Hepatic stellate cell (primary cell): ENCODE measurements at regions not wholly inside any gene's neighbourhood (a gene's known extent, or its start where the extent isn't known, plus 50 kb on each side); places are given as distances from the start of the nearest gene placed in this dataset.
"Not testable (repeated sequence)": the region's sequence is repeated elsewhere in the genome, so short reads cannot be mapped to it uniquely, and the experiment has no call there.

Experiments
- DNase-seq: peaks from one replicate; pipeline ENCODE4 v3.0.0; 2011; ENCODE audit warnings: low spot score

- not testable (repeated sequence) for DNase-seq
Measured at GRCh38 chr14:105697414-105697813, 171.0 kb downstream of the TMEM121 start.

GRCh38 chr14:105697955-105698354 is 171.6 kb downstream of the TMEM121 start:
- not testable (repeated sequence) for DNase-seq

GRCh38 chr14:105698940-105699556 is 172.7 kb downstream of the TMEM121 start:
- DNase-seq, result not testable (repeated sequence)

GRCh38 chr14:105699706-105700105 is 173.3 kb downstream of the TMEM121 start:
- DNase-seq, result not testable (repeated sequence)

- DNase-seq, result not testable (repeated sequence)
Measured at GRCh38 chr14:105700146-105700545, 173.8 kb downstream of the TMEM121 start.

- no peak for DNase-seq
Measured at GRCh38 chr14:105700622-105701288, 174.4 kb downstream of the TMEM121 start.

GRCh38 chr14:105701456-105702274 is 175.3 kb downstream of the TMEM121 start:
- no peak for DNase-seq

GRCh38 chr14:105702275-105702817 is 176.0 kb downstream of the TMEM121 start:
- DNase-seq, result no peak

DNA sequence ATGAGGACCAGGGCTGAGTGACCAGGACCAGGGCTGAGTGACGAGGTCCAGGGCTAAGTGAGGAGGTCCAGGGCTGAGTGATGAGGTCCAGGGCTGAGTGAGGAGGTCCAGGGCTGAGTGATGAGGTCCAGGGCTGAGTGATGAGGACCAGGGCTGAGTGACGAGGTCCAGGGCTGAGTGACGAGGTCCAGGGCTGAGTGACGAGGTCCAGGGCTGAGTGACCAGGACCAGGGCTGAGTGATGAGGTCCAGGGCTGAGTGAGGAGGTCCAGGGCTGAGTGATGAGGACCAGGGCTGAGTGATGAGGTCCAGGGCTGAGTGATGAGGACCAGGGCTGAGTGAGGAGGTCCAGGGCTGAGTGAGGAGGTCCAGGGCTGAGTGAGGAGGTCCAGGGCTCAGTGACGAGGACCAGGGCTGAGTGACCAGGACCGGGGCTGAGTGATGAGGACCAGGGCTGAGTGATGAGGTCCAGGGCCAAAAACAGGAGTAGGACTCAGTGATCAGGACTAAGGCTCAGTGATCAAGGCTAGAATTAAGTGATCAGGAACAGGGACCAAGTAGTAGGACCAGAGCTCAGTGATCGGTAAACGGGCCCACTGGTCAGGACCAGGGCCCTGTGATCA is 176.8 kb downstream of the TMEM121 start:
- not testable (repeated sequence) for DNase-seq

DNA sequence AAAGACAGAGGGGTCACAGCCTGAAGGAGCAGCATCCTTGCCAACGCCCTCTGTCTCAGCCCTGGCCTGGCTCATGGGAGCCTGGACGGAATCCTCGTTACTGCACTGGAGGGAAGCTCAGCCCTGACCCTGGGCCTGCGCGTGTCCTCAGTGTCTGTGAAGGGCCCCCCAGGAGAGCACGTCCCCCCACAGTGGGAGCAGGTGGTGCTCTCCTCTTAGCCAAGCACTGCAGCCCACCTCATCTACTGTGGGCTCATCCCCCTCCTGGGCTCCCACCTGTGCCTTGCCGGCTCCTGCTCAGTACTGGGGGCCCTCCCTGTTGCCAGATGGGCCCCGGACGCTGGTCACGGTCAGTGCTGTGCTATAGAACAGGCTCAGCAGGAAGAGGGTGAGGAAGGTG is 177.7 kb downstream of the TMEM121 start:
- not testable (repeated sequence) for DNase-seq

GRCh38 chr14:105704492-105704891 is 178.1 kb downstream of the TMEM121 start:
- not testable (repeated sequence) for DNase-seq

DNA sequence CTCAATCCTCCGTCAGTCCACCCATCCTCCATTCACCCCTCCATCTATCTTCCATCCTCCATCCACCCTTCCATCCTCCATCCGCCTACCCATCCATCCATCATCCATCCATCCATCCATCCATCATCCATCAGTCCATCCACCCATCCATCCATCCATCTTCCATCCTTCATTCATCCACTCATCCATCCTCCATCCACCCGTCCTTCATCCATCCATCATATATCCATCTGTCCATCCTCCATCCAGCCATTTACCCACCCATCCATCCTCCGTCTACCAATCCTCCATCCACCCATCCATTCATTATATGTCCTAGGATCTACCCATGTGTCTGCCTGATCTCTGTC is 179.1 kb downstream of the TMEM121 start:
- not testable (repeated sequence) for DNase-seq

GRCh38 chr14:105705862-105706700 is 179.7 kb downstream of the TMEM121 start:
- not testable (repeated sequence) for DNase-seq

GRCh38 chr14:105706701-105707019 is 180.3 kb downstream of the TMEM121 start:
- DNase-seq, result not testable (repeated sequence)

DNA sequence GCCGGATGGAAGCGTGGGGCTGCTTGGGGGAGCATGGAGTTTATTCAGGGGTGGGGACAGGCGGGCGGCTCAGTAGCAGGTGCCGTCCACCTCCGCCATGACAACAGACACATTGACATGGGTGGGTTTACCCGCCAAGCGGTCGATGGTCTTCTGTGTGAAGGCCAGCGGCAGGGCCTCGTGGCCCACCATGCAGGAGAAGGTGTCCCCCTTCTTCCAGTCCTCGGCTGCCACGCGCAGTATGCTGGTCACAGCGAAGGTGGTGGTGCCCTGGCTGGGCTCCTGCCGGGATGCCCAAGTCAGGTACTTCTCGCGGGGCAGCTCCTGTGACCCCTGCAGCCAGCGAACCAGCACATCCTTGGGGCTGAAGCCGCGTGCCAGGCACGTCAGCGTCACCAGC is 180.7 kb downstream of the TMEM121 start:
- not testable (repeated sequence) for DNase-seq

DNA sequence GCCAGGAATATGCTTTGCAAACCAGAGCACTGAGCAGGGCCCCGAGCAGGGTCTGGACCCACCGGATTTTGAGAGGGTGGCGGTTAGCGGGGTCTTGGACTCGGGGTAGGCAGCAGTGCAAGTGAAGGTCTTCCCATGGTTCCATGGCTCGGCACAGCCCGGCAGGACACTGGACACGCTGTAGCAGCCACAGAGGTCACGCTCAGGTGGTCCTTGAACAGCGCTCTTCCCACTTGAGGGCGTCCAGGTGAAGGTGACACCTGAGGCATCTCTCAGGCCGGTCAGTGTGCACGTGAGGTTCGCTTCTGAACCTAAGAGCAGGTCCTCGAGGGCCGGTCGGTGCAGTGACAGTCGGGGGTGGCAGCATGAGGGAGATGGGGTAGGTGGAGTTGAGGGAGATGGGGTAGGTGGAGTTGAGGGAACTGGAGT is 181.4 kb downstream of the TMEM121 start:
- DNase-seq, result not testable (repeated sequence)

GRCh38 chr14:105708251-105709134 is 182.1 kb downstream of the TMEM121 start:
- DNase-seq, result not testable (repeated sequence)

DNA sequence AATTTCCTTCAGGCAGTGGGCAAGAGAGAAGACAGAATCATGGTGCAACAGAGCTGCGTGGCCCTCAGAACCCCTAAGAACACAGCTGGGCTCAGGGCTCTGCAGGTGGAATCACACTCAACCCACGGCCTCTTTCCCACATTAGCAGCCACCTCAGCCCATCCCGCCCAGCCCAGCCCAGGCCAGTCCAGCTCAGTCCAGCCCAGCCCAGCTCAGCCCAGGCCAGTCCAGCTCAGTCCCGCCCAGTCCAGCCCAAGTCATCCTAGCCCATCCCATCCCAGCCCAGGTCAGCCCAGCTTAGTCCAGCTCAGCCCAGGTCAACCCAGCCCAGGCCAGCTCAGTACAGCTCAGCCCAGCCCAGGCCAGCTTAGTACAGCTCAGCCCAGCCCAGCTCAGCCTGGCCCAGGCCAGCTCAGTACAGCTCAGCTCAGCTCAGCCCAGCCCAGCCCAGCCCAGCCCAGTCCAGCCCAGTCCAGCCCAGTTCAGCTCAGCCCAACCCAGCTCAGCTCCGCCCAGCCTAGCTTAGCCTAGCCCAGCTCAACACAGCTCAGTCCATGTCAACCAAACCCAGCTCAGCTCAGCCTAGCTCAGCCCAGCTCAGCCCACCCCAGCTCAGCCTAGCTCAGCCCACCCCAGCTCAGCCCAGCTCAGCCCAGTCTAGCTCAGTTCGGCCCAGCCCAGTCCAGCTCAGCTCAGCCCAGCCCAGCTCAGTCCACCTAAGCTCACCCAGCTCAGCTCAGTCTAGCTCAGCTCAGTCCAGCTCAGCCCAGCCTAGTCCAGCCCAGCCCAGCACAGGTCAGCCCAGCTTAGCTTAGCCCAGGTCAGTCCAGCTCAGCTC is 183.1 kb downstream of the TMEM121 start:
- no peak for DNase-seq
